AG04449 (cell line): ENCODE measurements at regions not wholly inside any gene's neighbourhood (a gene's known extent, or its start where the extent isn't known, plus 50 kb on each side); places are given as distances from the start of the nearest gene placed in this dataset.

Experiments used
- CTCF ChIA-PET: fragments of 350-600 bp; formaldehyde crosslinking; extraction: SDS; loops from one replicate; lab custom pipeline; 2021; ENCODE audit warnings: antibody characterized with exemption; lab: Yijun Ruan, JAX
- POLR2A ChIA-PET: fragments of 400-600, 350-600 bp; formaldehyde crosslinking; extraction: SDS; loops from one replicate; lab custom pipeline; 2020; ENCODE audit warnings: antibody characterized with exemption, inconsistent platforms; lab: Yijun Ruan, JAX
- DNase-seq: peaks from one replicate; pipeline ENCODE4 v3.0.0-alpha.2; 2010; ENCODE audit warnings: low read depth, low spot score
- H3K4me3 ChIP-seq: 2 replicates; pipeline ENCODE4 v1.5.1; 2011; ENCODE audit warnings: low read depth, mild to moderate bottlenecking, control low read depth, low read length
- TF ChIP-seq, protein P1 (sequence below): IDR thresholded peaks from one replicate; pipeline ENCODE4 v1.5.1; 2011; ENCODE audit warnings: mild to moderate bottlenecking, moderate library complexity, low read length, control low read depth, inconsistent platforms; ENCODE audit not compliant: insufficient read depth; ENCODE audit errors: missing control alignments

GRCh38 chr9:31334837-31335528, 1049.5 kb upstream of the ACO1 start:
- TF ChIP-seq, protein P1, sequence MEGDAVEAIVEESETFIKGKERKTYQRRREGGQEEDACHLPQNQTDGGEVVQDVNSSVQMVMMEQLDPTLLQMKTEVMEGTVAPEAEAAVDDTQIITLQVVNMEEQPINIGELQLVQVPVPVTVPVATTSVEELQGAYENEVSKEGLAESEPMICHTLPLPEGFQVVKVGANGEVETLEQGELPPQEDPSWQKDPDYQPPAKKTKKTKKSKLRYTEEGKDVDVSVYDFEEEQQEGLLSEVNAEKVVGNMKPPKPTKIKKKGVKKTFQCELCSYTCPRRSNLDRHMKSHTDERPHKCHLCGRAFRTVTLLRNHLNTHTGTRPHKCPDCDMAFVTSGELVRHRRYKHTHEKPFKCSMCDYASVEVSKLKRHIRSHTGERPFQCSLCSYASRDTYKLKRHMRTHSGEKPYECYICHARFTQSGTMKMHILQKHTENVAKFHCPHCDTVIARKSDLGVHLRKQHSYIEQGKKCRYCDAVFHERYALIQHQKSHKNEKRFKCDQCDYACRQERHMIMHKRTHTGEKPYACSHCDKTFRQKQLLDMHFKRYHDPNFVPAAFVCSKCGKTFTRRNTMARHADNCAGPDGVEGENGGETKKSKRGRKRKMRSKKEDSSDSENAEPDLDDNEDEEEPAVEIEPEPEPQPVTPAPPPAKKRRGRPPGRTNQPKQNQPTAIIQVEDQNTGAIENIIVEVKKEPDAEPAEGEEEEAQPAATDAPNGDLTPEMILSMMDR = no peak
- no peak overlapping the region for H3K4me3 ChIP-seq
- ChIA-PET CTCF (no interaction called here), POLR2A (no interaction called here)
- no peak for DNase-seq

- DNase-seq = no peak
- TF ChIP-seq, protein P1 = no peak
- H3K4me3 ChIP-seq = no peak overlapping the region
- CTCF ChIA-PET = no interaction called here
- POLR2A ChIA-PET = no interaction called here
These were observed 1048.8 kb upstream of the ACO1 start for GRCh38 chr9:31335529-31336234.

DNA sequence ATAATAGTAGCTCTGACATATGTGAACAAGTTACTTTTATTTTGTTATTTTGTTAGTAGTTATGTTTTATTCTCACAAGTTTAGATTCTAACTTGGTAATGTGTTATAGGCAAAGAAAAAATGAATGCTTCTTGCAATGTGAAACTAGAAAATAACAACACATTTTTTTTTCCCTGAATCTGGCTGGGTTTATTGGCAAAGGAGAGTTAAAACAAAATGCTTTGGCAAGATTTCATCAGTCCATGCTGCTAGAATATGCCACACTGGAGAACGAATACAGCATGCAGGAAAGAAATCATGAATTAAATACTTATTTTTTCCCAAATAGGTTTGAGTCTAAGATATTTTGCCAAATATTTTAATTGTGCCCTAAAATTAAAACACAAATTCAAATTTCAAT, 1048.1 kb upstream of the ACO1 start:
- TF ChIP-seq, protein P1 = no peak
- H3K4me3 ChIP-seq = no peak overlapping the region
- DNase-seq = no peak
- ChIA-PET POLR2A (no interaction called here), CTCF (no interaction called here)

DNA sequence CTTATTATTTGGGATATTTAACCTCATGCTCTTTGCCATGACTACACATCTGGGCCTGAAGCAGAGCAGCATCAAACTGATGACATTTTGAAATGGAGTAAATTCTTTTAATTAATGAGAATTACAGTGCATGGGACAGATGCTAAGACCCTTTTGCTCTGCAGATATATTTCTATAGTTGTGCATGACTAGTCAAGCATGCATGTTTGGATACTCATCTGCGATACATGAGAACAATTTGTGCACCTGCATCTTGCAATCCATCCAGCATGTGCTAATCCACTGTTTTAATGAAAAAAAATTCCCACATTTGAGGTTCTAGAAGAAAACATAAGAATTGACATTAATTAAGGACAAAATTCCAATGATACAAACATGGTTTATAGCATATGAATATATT, 1047.6 kb upstream of the ACO1 start:
- no peak overlapping the region for H3K4me3 ChIP-seq
- TF ChIP-seq, protein P1 = no peak
- POLR2A ChIA-PET = no interaction called here
- CTCF ChIA-PET = no interaction called here
- no peak for DNase-seq

- ChIA-PET CTCF (no interaction called here), POLR2A (no interaction called here)
- TF ChIP-seq, protein P1 = no peak
- DNase-seq = no peak
- no peak overlapping the region for H3K4me3 ChIP-seq
These were observed 1037.3 kb upstream of the ACO1 start for GRCh38 chr9:31347082-31347617.

- POLR2A ChIA-PET = no interaction called here
- H3K4me3 ChIP-seq = no peak overlapping the region
- no peak for DNase-seq
- CTCF ChIA-PET = no interaction called here
- TF ChIP-seq, protein P1 = no peak
These were observed 1029.1 kb upstream of the ACO1 start for GRCh38 chr9:31355159-31355882.
